B cell (primary cell): ENCODE measurements at regions not wholly inside any gene's neighbourhood (a gene's known extent, or its start where the extent isn't known, plus 50 kb on each side); places are given as distances from the start of the nearest gene placed in this dataset.

ENCODE experiments used
- ATAC-seq: fragments of 200-7000 bp; cut with Tn5 transposase; one replicate; pipeline ENCODE4 v1.10.0; 2021; ENCODE audit warnings: low read depth, mild to moderate bottlenecking, moderate number of reproducible peaks, moderate library complexity
- CTCF ChIA-PET: fragments of 350-600 bp; sonication (Branson Sonifier 250); formaldehyde crosslinking; loops from one replicate; lab custom pipeline; 2021; ENCODE audit warnings: antibody characterized with exemption, inconsistent platforms; lab: Charles Lee
- POLR2A ChIA-PET: fragments of 350-600 bp; sonication (Branson Sonifier 250); formaldehyde crosslinking; loops from one replicate; lab custom pipeline; 2021; ENCODE audit warnings: antibody characterized with exemption; lab: Charles Lee
- DNase-seq: peaks from one replicate; pipeline ENCODE4 v3.0.0; 2013
- H2AFZ ChIP-seq: 2 replicates; pipeline ENCODE4 v1.6.1; 2012; ENCODE audit warnings: mild to moderate bottlenecking, low read depth, low read length; ENCODE audit not compliant: insufficient read depth, poor library complexity, severe bottlenecking
- H3K27ac ChIP-seq, 2 donors: 1 replicate in 1 of 2; 2 replicates in 1 of 2; pipeline ENCODE4 v1.5.1; 2012 to 2013; ENCODE audit warnings: low read length in 2 of 2, mild to moderate bottlenecking in 2 of 2, moderate library complexity in 1 of 2
- H3K27me3 ChIP-seq, 4 experiments: fragments of 200-600 bp in 1 of 4; sonication (generic) in 1 of 4; replicated peaks in 1 of 4; 1 replicate in 2 of 4; 2 replicates in 2 of 4; pipeline versions ENCODE4 v1.6.1 to v1.7.0; 2013 to 2016; ENCODE audit warnings: low read length in 3 of 4, mild to moderate bottlenecking in 2 of 4, mixed read lengths in 1 of 4, moderate library complexity in 1 of 4; ENCODE audit not compliant: insufficient read depth in 4 of 4, control insufficient read depth in 3 of 4; ENCODE audit errors: control extremely low read depth in 1 of 4
- H3K36me3 ChIP-seq, 2 experiments: replicated peaks in 1 of 2; 1 replicate in 1 of 2; 2 replicates in 1 of 2; pipeline versions ENCODE4 v1.6.1 to v1.7.1; 2013; ENCODE audit warnings: low read length in 1 of 2; ENCODE audit not compliant: insufficient read depth in 2 of 2, control insufficient read depth in 1 of 2; ENCODE audit errors: control extremely low read depth in 1 of 2, extremely low read depth in 1 of 2
- H3K4me1 ChIP-seq, 2 donors: fragments of 200-600 bp in 1 of 2; sonication (generic) in 1 of 2; 1 replicate in 1 of 2; 2 replicates in 1 of 2; pipeline versions ENCODE4 v1.5.1 to v1.6.1; 2013 to 2017; ENCODE audit warnings: low read length in 2 of 2; ENCODE audit not compliant: control insufficient read depth in 2 of 2, insufficient read depth in 2 of 2
- H3K4me2 ChIP-seq: replicated peaks from 2 replicates; pipeline ENCODE3; 2012; ENCODE audit warnings: mild to moderate bottlenecking, low read depth, low read length; ENCODE audit not compliant: poor library complexity, severe bottlenecking
- H3K4me3 ChIP-seq, 5 experiments: fragments of 200-600 bp in 1 of 5; sonication (generic) in 1 of 5; 1 replicate in 3 of 5; 2 replicates in 2 of 5; pipeline versions ENCODE4 v1.5.1 to v1.7.0; 2011 to 2016; ENCODE audit warnings: low read length in 4 of 5, mild to moderate bottlenecking in 4 of 5, low read depth in 2 of 5, control low read depth in 1 of 5, moderate library complexity in 1 of 5; ENCODE audit not compliant: insufficient read depth in 1 of 5; ENCODE audit errors: control extremely low read depth in 1 of 5, extremely low read depth in 1 of 5
- H3K79me2 ChIP-seq: fragments of 200-600 bp; sonication (generic); one replicate; pipeline ENCODE4 v1.6.0; 2016; ENCODE audit warnings: low read length; ENCODE audit not compliant: control insufficient read depth, insufficient read depth
- H3K9ac ChIP-seq: fragments of 200-600 bp; sonication (generic); 2 replicates; pipeline ENCODE4 v1.6.1; 2017; ENCODE audit warnings: mild to moderate bottlenecking, low read length, moderate library complexity
- H3K9me3 ChIP-seq, 3 donors: one replicate each; pipeline versions ENCODE4 v1.6.1 to v1.7.1; 2013; ENCODE audit warnings: low read length in 2 of 3; ENCODE audit not compliant: control insufficient read depth in 2 of 3, insufficient read depth in 1 of 3; ENCODE audit errors: control extremely low read depth in 1 of 3
- H4K20me1 ChIP-seq: 2 replicates; pipeline ENCODE4 v1.6.0; 2012; ENCODE audit warnings: mild to moderate bottlenecking, low read length; ENCODE audit not compliant: insufficient read depth, control insufficient read depth, poor library complexity, severe bottlenecking
- H3K27ac Mint-ChIP-seq: one replicate; pipeline ENCODE4 v1.8.0; 2021; ENCODE audit warnings: mixed read lengths
- H3K27me3 Mint-ChIP-seq: one replicate; pipeline ENCODE4 v1.8.0; 2021; ENCODE audit warnings: mixed read lengths
- H3K4me1 Mint-ChIP-seq: one replicate; pipeline ENCODE4 v1.8.0; 2021; ENCODE audit warnings: mixed read lengths
- H3K4me3 Mint-ChIP-seq: one replicate; pipeline ENCODE4 v1.8.0; 2021; ENCODE audit warnings: mixed read lengths
- H3K9me3 Mint-ChIP-seq: one replicate; pipeline ENCODE4 v1.8.0; 2022; ENCODE audit warnings: mixed read lengths; ENCODE audit not compliant: insufficient read depth
- EZH2 ChIP-seq: IDR thresholded peaks from 2 replicates; pipeline ENCODE4 v1.6.1; 2012; ENCODE audit warnings: borderline replicate concordance, low read depth, mild to moderate bottlenecking, moderate library complexity, low read length; ENCODE audit not compliant: insufficient read depth, poor library complexity, severe bottlenecking
- WGBS: methylation state at CpG from one replicate; pipeline ENCODE4 v1.1.5; 2013; ENCODE audit warnings: missing lambda C conversion rate; ENCODE audit not compliant: insufficient coverage; 5-methylcytosine and 5-hydroxymethylcytosine counted together
- intact Hi-C: fragments of 100-400 bp; cut with micrococcal nuclease; formaldehyde crosslinking; loops from one replicate; pipeline ENCODE4 v1.10.0; 2022
- TF ChIP-seq, protein P1 (sequence below): fragments of 200-600 bp; IDR thresholded peaks from one replicate; pipeline ENCODE4 v1.8.0; 2022; ENCODE audit warnings: antibody characterized with exemption, mild to moderate bottlenecking

DNA sequence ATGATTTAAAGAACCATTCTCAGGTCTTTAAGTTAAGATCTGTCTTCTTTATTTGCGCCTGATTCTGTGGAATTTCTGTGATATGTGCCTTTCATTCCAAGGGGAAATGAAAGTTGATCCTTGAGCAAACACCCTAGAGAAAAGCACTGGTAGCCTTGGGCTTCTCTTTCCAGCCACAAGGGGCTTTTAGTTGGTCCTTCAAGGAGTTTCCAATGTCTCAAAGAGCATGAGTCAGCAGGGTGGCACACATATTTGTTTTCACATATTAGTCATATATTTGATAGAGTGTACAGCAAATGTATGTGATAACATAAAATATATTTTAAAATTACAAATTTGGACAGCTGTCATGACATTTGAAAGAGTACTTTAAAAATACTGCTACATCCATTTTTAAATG lies 339.5 kb downstream of the TXNL1 start:
- Histone ChIP-seq H3K79me2 (no peaks in the 10 kb centered on the region), H3K27ac (no peak overlapping the region), H3K27me3 (no peaks in the 10 kb centered on the region), H4K20me1 (no peaks in the 10 kb centered on the region), H3K4me3 (no peak overlapping the region), H3K4me1 (peaks cover 11 to 13% of the 10 kb centered on the region in 2 donors), H3K4me2 (no peak overlapping the region), H3K36me3 (no peaks in the 10 kb centered on the region), H2AFZ (no peak overlapping the region), H3K9me3 (no peaks in the 10 kb centered on the region), H3K9ac (no peak overlapping the region)
- Mint-ChIP-seq H3K27me3 (no peaks in the 10 kb centered on the region), H3K27ac (no peak overlapping the region), H3K9me3 (peaks cover 2% of the 10 kb centered on the region), H3K4me1 (peaks cover 12% of the 10 kb centered on the region), H3K4me3 (no peak overlapping the region)
- CTCF ChIA-PET, result no interaction called here
- POLR2A ChIA-PET, result no interaction called here
- intact Hi-C loops, result no loop called here
- WGBS, result no CpG with 5 or more reads among the region's 1 CpG
- ATAC-seq (no peak), DNase-seq (no peak)
- TF ChIP-seq, protein P1, sequence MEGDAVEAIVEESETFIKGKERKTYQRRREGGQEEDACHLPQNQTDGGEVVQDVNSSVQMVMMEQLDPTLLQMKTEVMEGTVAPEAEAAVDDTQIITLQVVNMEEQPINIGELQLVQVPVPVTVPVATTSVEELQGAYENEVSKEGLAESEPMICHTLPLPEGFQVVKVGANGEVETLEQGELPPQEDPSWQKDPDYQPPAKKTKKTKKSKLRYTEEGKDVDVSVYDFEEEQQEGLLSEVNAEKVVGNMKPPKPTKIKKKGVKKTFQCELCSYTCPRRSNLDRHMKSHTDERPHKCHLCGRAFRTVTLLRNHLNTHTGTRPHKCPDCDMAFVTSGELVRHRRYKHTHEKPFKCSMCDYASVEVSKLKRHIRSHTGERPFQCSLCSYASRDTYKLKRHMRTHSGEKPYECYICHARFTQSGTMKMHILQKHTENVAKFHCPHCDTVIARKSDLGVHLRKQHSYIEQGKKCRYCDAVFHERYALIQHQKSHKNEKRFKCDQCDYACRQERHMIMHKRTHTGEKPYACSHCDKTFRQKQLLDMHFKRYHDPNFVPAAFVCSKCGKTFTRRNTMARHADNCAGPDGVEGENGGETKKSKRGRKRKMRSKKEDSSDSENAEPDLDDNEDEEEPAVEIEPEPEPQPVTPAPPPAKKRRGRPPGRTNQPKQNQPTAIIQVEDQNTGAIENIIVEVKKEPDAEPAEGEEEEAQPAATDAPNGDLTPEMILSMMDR, result no peak
- no peak for TF ChIP-seq EZH2

DNA sequence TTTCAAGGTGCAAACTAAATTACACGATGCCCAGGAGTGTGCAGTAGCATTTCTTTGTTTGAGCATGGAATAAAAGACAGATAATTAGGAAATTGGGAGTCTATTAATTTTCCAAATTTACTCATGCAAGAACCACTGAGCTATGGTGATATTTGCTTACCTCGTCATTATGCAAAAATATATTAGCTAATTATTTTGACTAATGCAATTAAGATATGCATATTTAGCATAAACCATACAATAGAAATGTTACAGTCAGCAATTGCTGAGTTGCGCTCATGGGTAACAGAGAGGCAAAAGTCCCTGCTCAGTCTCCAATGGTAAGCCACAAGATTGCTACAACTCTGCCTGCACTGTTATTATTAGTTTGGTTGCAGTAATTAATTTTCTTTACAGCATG lies 342.0 kb downstream of the TXNL1 start:
- Histone ChIP-seq H3K79me2 (no peaks in the 10 kb centered on the region), H3K27me3 (no peaks in the 10 kb centered on the region), H2AFZ (no peak overlapping the region), H4K20me1 (no peaks in the 10 kb centered on the region), H3K4me2 (no peak overlapping the region), H3K9ac (no peak overlapping the region), H3K4me1 (peaks cover 11 to 13% of the 10 kb centered on the region in 2 donors), H3K36me3 (no peaks in the 10 kb centered on the region), H3K9me3 (no peaks in the 10 kb centered on the region), H3K4me3 (no peak overlapping the region), H3K27ac (no peak overlapping the region)
- H3K4me1 Mint-ChIP-seq, result peaks cover 12% of the 10 kb centered on the region
- WGBS, result no CpG with 5 or more reads among the region's 3 CpGs
- ChIA-PET POLR2A (no interaction called here), CTCF (interaction anchor here (0.6 kb wide), 1 partner anchor 1059 kb away, joined by 3 read pairs; no protein-coding TSS in a partner anchor)
- DNase-seq (no peak), ATAC-seq (no peak)
- no peaks in the 10 kb centered on the region for H3K27me3 Mint-ChIP-seq
- TF ChIP-seq EZH2, result no peak
- TF ChIP-seq, protein P1, result no peak
- intact Hi-C loops, result no loop called here
- H3K4me3 Mint-ChIP-seq, result no peak overlapping the region
- H3K9me3 Mint-ChIP-seq, result peaks cover 2% of the 10 kb centered on the region
- no peak overlapping the region for H3K27ac Mint-ChIP-seq
